DOHH2 (cell line): ENCODE measurements at regions not wholly inside any gene's neighbourhood (a gene's known extent, or its start where the extent isn't known, plus 50 kb on each side); places are given as distances from the start of the nearest gene placed in this dataset.

ENCODE experiments used
- H3F3A ChIP-seq: fragments of 200-600 bp; sonication (generic), shearing (Covaris generic); 2 replicates; pipeline ENCODE4 v1.6.0; 2016; ENCODE audit warnings: antibody characterized with exemption, mild to moderate bottlenecking; ENCODE audit not compliant: control insufficient read depth, insufficient read depth
- H3K27ac ChIP-seq: fragments of 200-600 bp; sonication (generic); 2 replicates; pipeline ENCODE4 v1.5.1; 2014; ENCODE audit warnings: low read depth, mild to moderate bottlenecking, low read length, moderate library complexity
- H3K27me3 ChIP-seq: fragments of 200-600 bp; sonication (generic); 2 replicates; pipeline ENCODE4 v1.6.1; 2014; ENCODE audit warnings: mild to moderate bottlenecking, low read length, mixed read lengths; ENCODE audit not compliant: control insufficient read depth
- H3K36me3 ChIP-seq: fragments of 200-600 bp; sonication (generic); 2 replicates; pipeline ENCODE4 v1.6.1; 2014; ENCODE audit warnings: mild to moderate bottlenecking, low read length, moderate library complexity, mixed read lengths; ENCODE audit not compliant: control insufficient read depth
- H3K4me1 ChIP-seq: fragments of 200-600 bp; sonication (generic); 2 replicates; pipeline ENCODE4 v1.6.1; 2014; ENCODE audit warnings: mild to moderate bottlenecking, low read length, mixed read lengths; ENCODE audit not compliant: control insufficient read depth
- H3K4me2 ChIP-seq: fragments of 200-600 bp; sonication (generic); 2 replicates; pipeline ENCODE4 v1.6.0; 2014; ENCODE audit warnings: mild to moderate bottlenecking, low read length, moderate library complexity
- H3K4me3 ChIP-seq: fragments of 200-600 bp; sonication (generic); 2 replicates; pipeline ENCODE4 v1.5.1; 2014; ENCODE audit warnings: mild to moderate bottlenecking, low read length, mixed read lengths
- H3K79me2 ChIP-seq: fragments of 200-600 bp; sonication (generic); 2 replicates; pipeline ENCODE4 v1.6.1; 2014; ENCODE audit warnings: mild to moderate bottlenecking, low read length, mixed read lengths; ENCODE audit not compliant: control insufficient read depth
- H3K9me2 ChIP-seq: fragments of 200-600 bp; sonication (generic); replicated peaks from 2 replicates; pipeline ENCODE4 v1.6.1; 2014; ENCODE audit warnings: mild to moderate bottlenecking, low read length, mixed read lengths; ENCODE audit not compliant: control insufficient read depth
- H3K9me3 ChIP-seq: fragments of 200-600 bp; sonication (generic); 2 replicates; pipeline ENCODE4 v1.6.1; 2014; ENCODE audit warnings: antibody characterized with exemption, low read length, mixed read lengths; ENCODE audit not compliant: control insufficient read depth, insufficient read depth
- H4K20me1 ChIP-seq: fragments of 200-600 bp; sonication (generic); 2 replicates; pipeline ENCODE4 v1.6.0; 2014; ENCODE audit warnings: low read depth, mild to moderate bottlenecking, antibody characterized with exemption, low read length, moderate library complexity; ENCODE audit not compliant: control insufficient read depth, insufficient read depth
- CTCF ChIP-seq: fragments of 200-600 bp; sonication (generic); IDR thresholded peaks from one replicate; pipeline ENCODE4 v1.5.1; 2014; ENCODE audit warnings: antibody characterized with exemption, mild to moderate bottlenecking, low read depth, low read length; ENCODE audit not compliant: poor library complexity, severe bottlenecking
- EZH2phosphoT487 ChIP-seq: fragments of 200-600 bp; sonication (generic); IDR thresholded peaks from 2 replicates; pipeline ENCODE4 v1.6.1; 2017; ENCODE audit warnings: borderline replicate concordance, mild to moderate bottlenecking, antibody characterized with exemption, low read length, moderate library complexity, mixed read lengths

GRCh38 chr10:121155742-121156474, 304.7 kb downstream of the WDR11 start:
- Histone ChIP-seq H3K36me3 (no peaks in the 10 kb centered on the region), H3K9me2 (no peaks in the 10 kb centered on the region), H3F3A (no peaks in the 10 kb centered on the region), H3K27ac (no peak overlapping the region), H3K9me3 (no peaks in the 10 kb centered on the region), H3K4me2 (no peak overlapping the region), H3K4me3 (no peak overlapping the region), H3K27me3 (no peaks in the 10 kb centered on the region), H3K4me1 (no peaks in the 10 kb centered on the region), H4K20me1 (no peaks in the 10 kb centered on the region), H3K79me2 (no peaks in the 10 kb centered on the region)
- TF ChIP-seq EZH2phosphoT487 (no peak), CTCF (no peak)

GRCh38 chr10:121157998-121158397, 306.8 kb downstream of the WDR11 start:
- Histone ChIP-seq H3K36me3 (no peaks in the 10 kb centered on the region), H3F3A (no peaks in the 10 kb centered on the region), H4K20me1 (no peaks in the 10 kb centered on the region), H3K4me2 (no peak overlapping the region), H3K4me3 (no peak overlapping the region), H3K9me2 (no peaks in the 10 kb centered on the region), H3K4me1 (no peaks in the 10 kb centered on the region), H3K27me3 (no peaks in the 10 kb centered on the region), H3K27ac (no peak overlapping the region), H3K9me3 (no peaks in the 10 kb centered on the region), H3K79me2 (no peaks in the 10 kb centered on the region)
- TF ChIP-seq EZH2phosphoT487 (no peak), CTCF (no peak)

- no peaks in the 10 kb centered on the region for H3K36me3 ChIP-seq
- no peak overlapping the region for H3K4me3 ChIP-seq
- H3K4me1 ChIP-seq: no peaks in the 10 kb centered on the region
- H3K9me2 ChIP-seq: no peaks in the 10 kb centered on the region
- no peak overlapping the region for H3K4me2 ChIP-seq
- no peaks in the 10 kb centered on the region for H3K79me2 ChIP-seq
- H3K27me3 ChIP-seq: no peaks in the 10 kb centered on the region
- no peaks in the 10 kb centered on the region for H3F3A ChIP-seq
- H3K27ac ChIP-seq: no peak overlapping the region
- no peaks in the 10 kb centered on the region for H3K9me3 ChIP-seq
- H4K20me1 ChIP-seq: no peaks in the 10 kb centered on the region
- no peak for TF ChIP-seq EZH2phosphoT487
- TF ChIP-seq CTCF: no peak
These were observed 307.9 kb downstream of the WDR11 start for GRCh38 chr10:121158988-121159579.
